NCI-H146 treated with DMSO at 0.1 percent for 48 hours (cell line): ENCODE measurements at regions not wholly inside any gene's neighbourhood (a gene's known extent, or its start where the extent isn't known, plus 50 kb on each side); places are given as distances from the start of the nearest gene placed in this dataset.
"Not testable (repeated sequence)": the region's sequence is repeated elsewhere in the genome, so short reads cannot be mapped to it uniquely, and the experiment has no call there.

Source experiments
- DNase-seq: peaks from one replicate; lab custom pipeline; 2025; ENCODE audit not compliant: unreplicated experiment; lab: John Stamatoyannopoulos, UW

GRCh38 chr10:61018146-61018545 lies 74.2 kb upstream of the RHOBTB1 start:
- no peak for DNase-seq

- no peak for DNase-seq
Observed at GRCh38 chr10:61016630-61017029, 72.6 kb upstream of the RHOBTB1 start.

- no peak for DNase-seq
Observed at GRCh38 chr10:61016007-61016406, 72.0 kb upstream of the RHOBTB1 start.

GRCh38 chr10:61010863-61011262 lies 66.9 kb upstream of the RHOBTB1 start:
- no peak for DNase-seq

- DNase-seq = not testable (repeated sequence)
Observed at GRCh38 chr10:61003069-61003468, 59.1 kb upstream of the RHOBTB1 start.

GRCh38 chr10:61001731-61002122 lies 57.7 kb upstream of the RHOBTB1 start:
- no peak for DNase-seq

GRCh38 chr10:61000769-61001730 lies 57.1 kb upstream of the RHOBTB1 start:
- peak; percentile 52 for DNase-seq

- DNase-seq = no peak
Observed at GRCh38 chr10:60998932-60999331, 54.9 kb upstream of the RHOBTB1 start.

GRCh38 chr10:60994128-60994527 lies 50.1 kb upstream of the RHOBTB1 start:
- no peak for DNase-seq
